ENCODE measurements at regions not wholly inside any gene's neighbourhood (a gene's known extent, or its start where the extent isn't known, plus 50 kb on each side); places are given as distances from the start of the nearest gene placed in this dataset.

GRCh38 chr10:21261842-21262294 lies 263.6 kb downstream of the SKIDA1 start:
- no peak for TF ChIP-seq TAF1 (IDR thresholded peaks at IDR 0.05; ENCODE audit: low read depth)
- no peak for TF ChIP-seq USF1 (IDR thresholded peaks at IDR 0.05)
- TF ChIP-seq YY1 (IDR thresholded peaks at IDR 0.05; ENCODE audit: low read depth) = no peak

- no peak for TF ChIP-seq FOXM1 (IDR thresholded peaks at IDR 0.05; ENCODE audit: borderline replicate concordance, low read depth)
- no peak for TF ChIP-seq REST (IDR thresholded peaks at IDR 0.05; ENCODE audit: low read depth)
- TF ChIP-seq CREB1 (IDR thresholded peaks at IDR 0.05; ENCODE audit: low read depth) = no peak
- no peak for TF ChIP-seq EP300 (IDR thresholded peaks at IDR 0.05; ENCODE audit: borderline replicate concordance)
- TF ChIP-seq USF1 (IDR thresholded peaks at IDR 0.05) = no peak
- no peak for TF ChIP-seq EGR1 (IDR thresholded peaks at IDR 0.05)
- TF ChIP-seq TCF12 (IDR thresholded peaks at IDR 0.05; ENCODE audit: low read depth) = no peak
- TF ChIP-seq TEAD4 (IDR thresholded peaks at IDR 0.05) = no peak
- TF ChIP-seq ZBTB7A (IDR thresholded peaks at IDR 0.05; ENCODE audit: low read depth) = no peak
- TF ChIP-seq MAX (IDR thresholded peaks at IDR 0.05) = no peak
- no peak for TF ChIP-seq RAD21 (IDR thresholded peaks at IDR 0.05; ENCODE audit: low read depth)
- TF ChIP-seq NFIC (IDR thresholded peaks at IDR 0.05) = no peak
- TF ChIP-seq YY1 (IDR thresholded peaks at IDR 0.05; ENCODE audit: low read depth) = no peak
Observed at GRCh38 chr10:21260506-21261149, 264.9 kb downstream of the SKIDA1 start.

- no peak for TF ChIP-seq RAD21 (IDR thresholded peaks at IDR 0.05; ENCODE audit: low read depth)
- no peak for TF ChIP-seq USF1 (IDR thresholded peaks at IDR 0.05)
- TF ChIP-seq NFIC (IDR thresholded peaks at IDR 0.05) = no peak
- no peak for TF ChIP-seq ZBTB7A (IDR thresholded peaks at IDR 0.05; ENCODE audit: low read depth)
- no peak for TF ChIP-seq REST (IDR thresholded peaks at IDR 0.05; ENCODE audit: low read depth)
- no peak for TF ChIP-seq TCF12 (IDR thresholded peaks at IDR 0.05; ENCODE audit: low read depth)
- no peak for TF ChIP-seq EP300 (IDR thresholded peaks at IDR 0.05; ENCODE audit: borderline replicate concordance)
- TF ChIP-seq TEAD4 (IDR thresholded peaks at IDR 0.05) = no peak
- no peak for TF ChIP-seq CREB1 (IDR thresholded peaks at IDR 0.05; ENCODE audit: low read depth)
- no peak for TF ChIP-seq YY1 (IDR thresholded peaks at IDR 0.05; ENCODE audit: low read depth)
- no peak for TF ChIP-seq TAF1 (IDR thresholded peaks at IDR 0.05; ENCODE audit: low read depth)
- no peak for TF ChIP-seq FOXM1 (IDR thresholded peaks at IDR 0.05; ENCODE audit: borderline replicate concordance, low read depth)
Observed at GRCh38 chr10:21260066-21260465, 265.4 kb downstream of the SKIDA1 start.

DNA sequence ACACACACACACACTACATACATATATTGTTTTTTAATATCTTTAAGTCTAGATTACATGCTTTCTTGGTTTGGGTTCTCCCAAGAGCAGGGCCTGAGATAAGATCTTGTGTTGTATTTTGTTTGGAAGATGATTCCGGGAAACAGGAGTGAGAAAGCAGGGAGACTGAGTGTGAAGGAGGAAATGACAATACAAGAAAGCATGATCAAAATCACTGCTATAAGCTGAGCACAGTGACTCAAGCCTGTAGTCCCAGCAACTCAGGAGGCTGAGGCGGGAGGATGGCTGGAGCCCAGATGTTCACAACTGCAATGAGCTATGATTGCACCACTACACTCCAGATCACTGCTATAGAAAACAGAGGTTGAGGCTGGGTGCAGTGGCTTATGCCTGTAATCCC lies 267.6 kb downstream of the SKIDA1 start:
- TF ChIP-seq NFIC (IDR thresholded peaks at IDR 0.05) (no peak), TCF12 (IDR thresholded peaks at IDR 0.05; ENCODE audit: low read depth) (no peak), REST (IDR thresholded peaks at IDR 0.05; ENCODE audit: low read depth) (no peak), TEAD4 (IDR thresholded peaks at IDR 0.05) (no peak), CREB1 (IDR thresholded peaks at IDR 0.05; ENCODE audit: low read depth) (no peak), TAF1 (IDR thresholded peaks at IDR 0.05; ENCODE audit: low read depth) (no peak), USF1 (IDR thresholded peaks at IDR 0.05) (no peak), CEBPB (IDR thresholded peaks at IDR 0.05) (no peak), RAD21 (IDR thresholded peaks at IDR 0.05; ENCODE audit: low read depth) (no peak), MAX (IDR thresholded peaks at IDR 0.05) (no peak), ZBTB7A (IDR thresholded peaks at IDR 0.05; ENCODE audit: low read depth) (no peak), FOXM1 (IDR thresholded peaks at IDR 0.05; ENCODE audit: borderline replicate concordance, low read depth) (no peak), EGR1 (IDR thresholded peaks at IDR 0.05) (no peak), EP300 (IDR thresholded peaks at IDR 0.05; ENCODE audit: borderline replicate concordance) (no peak), YY1 (IDR thresholded peaks at IDR 0.05; ENCODE audit: low read depth) (no peak)

Measured in Ishikawa (cell line).